Sigmoid colon (tissue), 4 donors: ENCODE measurements at regions not wholly inside any gene's neighbourhood (a gene's known extent, or its start where the extent isn't known, plus 50 kb on each side); places are given as distances from the start of the nearest gene placed in this dataset.

ENCODE experiments used
- CTCF ChIP-seq, 4 experiments: fragments of 450-650 bp in 3 of 4; fragments of 200-600 bp in 1 of 4; IDR thresholded peaks; one replicate each; pipeline ENCODE4 v1.5.1; 2016 to 2019; ENCODE audit warnings: antibody characterized with exemption in 4 of 4, mild to moderate bottlenecking in 3 of 4, moderate library complexity in 2 of 4
- POLR2A ChIP-seq, 2 donors: fragments of 450-650 bp; IDR thresholded peaks; one replicate each; pipeline ENCODE4 v1.6.1; 2016; ENCODE audit warnings: antibody characterized with exemption in 2 of 2, mild to moderate bottlenecking in 2 of 2, moderate library complexity in 2 of 2
- POLR2AphosphoS5 ChIP-seq, 4 donors: sonication (generic); formaldehyde crosslinking; IDR thresholded peaks; one replicate each; pipeline ENCODE4 v1.6.1; 2017; ENCODE audit warnings: antibody characterized with exemption in 4 of 4

DNA sequence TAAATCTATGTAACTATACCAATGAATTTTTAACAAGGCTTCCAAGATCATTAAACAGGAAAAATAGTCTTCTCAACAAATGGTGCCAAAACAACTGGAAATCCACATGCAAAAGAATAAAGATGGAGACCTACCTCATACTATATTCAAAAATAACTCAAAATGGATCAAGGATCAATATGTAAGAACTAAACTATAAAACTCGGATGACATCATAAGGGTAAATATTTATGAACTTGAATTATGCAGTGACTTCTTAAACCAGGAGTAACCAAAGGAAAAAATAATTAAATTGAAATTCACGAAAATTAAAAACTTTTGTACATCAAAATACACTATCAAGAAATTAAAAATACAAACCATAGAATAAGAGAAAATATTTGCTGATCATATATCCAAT is 728.7 kb upstream of the GHITM start:
- TF ChIP-seq POLR2A (IDR thresholded peaks at IDR 0.05) = no peak
- no peak for TF ChIP-seq CTCF (IDR thresholded peaks at IDR 0.05)
- no peak for TF ChIP-seq POLR2AphosphoS5 (IDR thresholded peaks at IDR 0.05)
